GM23338 (cell line): ENCODE measurements at regions not wholly inside any gene's neighbourhood (a gene's known extent, or its start where the extent isn't known, plus 50 kb on each side); places are given as distances from the start of the nearest gene placed in this dataset.
A peak's percentile ranks its signal among the peaks of the same experiment; 100 is the strongest.

Experiments used
- ATAC-seq: fragments of 200-7000 bp; cut with Tn5 transposase; 3 replicates; pipeline ENCODE4 v1.9.1; 2020
- DNase-seq: peaks from one replicate; pipeline ENCODE4 v3.0.0-alpha.2; 2015; ENCODE audit warnings: low spot score
- H2AFZ ChIP-seq: fragments of 200-600 bp; sonication (generic); 2 replicates; pipeline ENCODE4 v1.8.0; 2016; ENCODE audit warnings: antibody characterized with exemption, mild to moderate bottlenecking, moderate library complexity
- H3F3A ChIP-seq: fragments of 200-600 bp; sonication (generic); replicated peaks from 2 replicates; pipeline ENCODE4 v1.8.0; 2017; ENCODE audit warnings: antibody characterized with exemption, mixed run types, low read depth
- H3K27ac ChIP-seq: fragments of 200-600 bp; sonication (generic); 2 replicates; pipeline ENCODE4 v1.6.1; 2016; ENCODE audit warnings: low read depth
- H3K27me3 ChIP-seq: fragments of 200-600 bp; sonication (generic); 2 replicates; pipeline ENCODE4 v1.8.0; 2016; ENCODE audit warnings: mild to moderate bottlenecking, mixed run types, moderate library complexity; ENCODE audit not compliant: insufficient read depth
- H3K36me3 ChIP-seq: fragments of 200-600 bp; sonication (generic); 2 replicates; pipeline ENCODE4 v1.8.0; 2016; ENCODE audit warnings: mild to moderate bottlenecking; ENCODE audit not compliant: insufficient read depth
- H3K4me1 ChIP-seq: fragments of 200-600 bp; sonication (generic); 2 replicates; pipeline ENCODE4 v1.8.0; 2016; ENCODE audit warnings: mild to moderate bottlenecking, moderate library complexity; ENCODE audit not compliant: insufficient read depth
- H3K4me2 ChIP-seq: fragments of 200-600 bp; sonication (generic); 2 replicates; pipeline ENCODE4 v1.7.1; 2017; ENCODE audit warnings: mixed run types
- H3K4me3 ChIP-seq: fragments of 200-600 bp; sonication (generic); 2 replicates; pipeline ENCODE4 v1.6.1; 2016; ENCODE audit warnings: mixed run types
- H3K79me2 ChIP-seq: fragments of 200-600 bp; sonication (generic); replicated peaks from 2 replicates; pipeline ENCODE4 v1.8.0; 2017; ENCODE audit warnings: mild to moderate bottlenecking; ENCODE audit not compliant: insufficient read depth
- H3K9me2 ChIP-seq: fragments of 200-600 bp; sonication (generic); 2 replicates; pipeline ENCODE4 v1.8.0; 2017; ENCODE audit not compliant: insufficient read depth
- H4K20me1 ChIP-seq: fragments of 200-600 bp; sonication (generic); replicated peaks from 2 replicates; pipeline ENCODE4 v1.8.0; 2017; ENCODE audit warnings: mild to moderate bottlenecking; ENCODE audit not compliant: insufficient read depth
- H3K27ac Mint-ChIP-seq: 2 replicates; pipeline ENCODE4 v1.8.0; 2020; ENCODE audit warnings: inconsistent platforms, mild to moderate bottlenecking, moderate library complexity, mixed read lengths
- H3K27me3 Mint-ChIP-seq: 3 replicates; pipeline ENCODE4 v1.8.0; 2022; ENCODE audit warnings: low read depth, mild to moderate bottlenecking, moderate library complexity, mixed read lengths, inconsistent platforms; ENCODE audit not compliant: insufficient read depth, poor library complexity
- H3K36me3 Mint-ChIP-seq: 3 replicates; pipeline ENCODE4 v1.8.0; 2021; ENCODE audit warnings: low read depth, mild to moderate bottlenecking, inconsistent platforms, moderate library complexity, mixed read lengths
- H3K4me1 Mint-ChIP-seq: 3 replicates; pipeline ENCODE4 v1.8.0; 2020; ENCODE audit warnings: mild to moderate bottlenecking, inconsistent platforms, mixed read lengths
- H3K4me3 Mint-ChIP-seq: 3 replicates; pipeline ENCODE4 v1.8.0; 2021; ENCODE audit warnings: moderate library complexity, mild to moderate bottlenecking, inconsistent platforms, mixed read lengths
- H3K9me3 Mint-ChIP-seq: 3 replicates; pipeline ENCODE4 v1.8.0; 2020; ENCODE audit warnings: moderate library complexity, mild to moderate bottlenecking, inconsistent platforms, mixed read lengths
- TF ChIP-seq, protein P1 (sequence below): fragments of 250-450 bp; sonication (Bioruptor Pico); IDR thresholded peaks from 2 replicates; pipeline ENCODE4 v1.5.0; 2020; ENCODE audit warnings: mild to moderate bottlenecking, moderate library complexity
- TF ChIP-seq, protein P2 (sequence below), 2 experiments: fragments of 200-600 bp in 1 of 2; sonication (generic) in 1 of 2; conservative IDR thresholded peaks; 2 replicates each; pipeline versions ENCODE4 v1.5.1 to v1.6.1; 2016 to 2017; ENCODE audit warnings: antibody characterized with exemption in 2 of 2, low read depth in 2 of 2, mild to moderate bottlenecking in 2 of 2, moderate library complexity in 1 of 2

GRCh38 chr14:76564471-76565422 lies 188.8 kb downstream of the ESRRB start:
- H3K4me3 Mint-ChIP-seq, result no peak overlapping the region
- Histone ChIP-seq H4K20me1 (no peaks in the 10 kb centered on the region), H3K4me2 (no peak overlapping the region), H3K36me3 (no peaks in the 10 kb centered on the region), H3K79me2 (no peaks in the 10 kb centered on the region), H3K9me2 (no peaks in the 10 kb centered on the region), H3K4me3 (no peak overlapping the region), H3K4me1 (no peaks in the 10 kb centered on the region), H3K27ac (no peak overlapping the region), H3K27me3 (no peaks in the 10 kb centered on the region), H3F3A (no peaks in the 10 kb centered on the region), H2AFZ (peak overlapping the region; percentile 72)
- H3K4me1 Mint-ChIP-seq, result peaks cover 3% of the 10 kb centered on the region; the same call in 2 of the 3 replicates
- H3K27ac Mint-ChIP-seq, result no peak overlapping the region; the same call in 1 of the 2 replicates
- ATAC-seq, result peak; percentile 80
- TF ChIP-seq, protein P1, sequence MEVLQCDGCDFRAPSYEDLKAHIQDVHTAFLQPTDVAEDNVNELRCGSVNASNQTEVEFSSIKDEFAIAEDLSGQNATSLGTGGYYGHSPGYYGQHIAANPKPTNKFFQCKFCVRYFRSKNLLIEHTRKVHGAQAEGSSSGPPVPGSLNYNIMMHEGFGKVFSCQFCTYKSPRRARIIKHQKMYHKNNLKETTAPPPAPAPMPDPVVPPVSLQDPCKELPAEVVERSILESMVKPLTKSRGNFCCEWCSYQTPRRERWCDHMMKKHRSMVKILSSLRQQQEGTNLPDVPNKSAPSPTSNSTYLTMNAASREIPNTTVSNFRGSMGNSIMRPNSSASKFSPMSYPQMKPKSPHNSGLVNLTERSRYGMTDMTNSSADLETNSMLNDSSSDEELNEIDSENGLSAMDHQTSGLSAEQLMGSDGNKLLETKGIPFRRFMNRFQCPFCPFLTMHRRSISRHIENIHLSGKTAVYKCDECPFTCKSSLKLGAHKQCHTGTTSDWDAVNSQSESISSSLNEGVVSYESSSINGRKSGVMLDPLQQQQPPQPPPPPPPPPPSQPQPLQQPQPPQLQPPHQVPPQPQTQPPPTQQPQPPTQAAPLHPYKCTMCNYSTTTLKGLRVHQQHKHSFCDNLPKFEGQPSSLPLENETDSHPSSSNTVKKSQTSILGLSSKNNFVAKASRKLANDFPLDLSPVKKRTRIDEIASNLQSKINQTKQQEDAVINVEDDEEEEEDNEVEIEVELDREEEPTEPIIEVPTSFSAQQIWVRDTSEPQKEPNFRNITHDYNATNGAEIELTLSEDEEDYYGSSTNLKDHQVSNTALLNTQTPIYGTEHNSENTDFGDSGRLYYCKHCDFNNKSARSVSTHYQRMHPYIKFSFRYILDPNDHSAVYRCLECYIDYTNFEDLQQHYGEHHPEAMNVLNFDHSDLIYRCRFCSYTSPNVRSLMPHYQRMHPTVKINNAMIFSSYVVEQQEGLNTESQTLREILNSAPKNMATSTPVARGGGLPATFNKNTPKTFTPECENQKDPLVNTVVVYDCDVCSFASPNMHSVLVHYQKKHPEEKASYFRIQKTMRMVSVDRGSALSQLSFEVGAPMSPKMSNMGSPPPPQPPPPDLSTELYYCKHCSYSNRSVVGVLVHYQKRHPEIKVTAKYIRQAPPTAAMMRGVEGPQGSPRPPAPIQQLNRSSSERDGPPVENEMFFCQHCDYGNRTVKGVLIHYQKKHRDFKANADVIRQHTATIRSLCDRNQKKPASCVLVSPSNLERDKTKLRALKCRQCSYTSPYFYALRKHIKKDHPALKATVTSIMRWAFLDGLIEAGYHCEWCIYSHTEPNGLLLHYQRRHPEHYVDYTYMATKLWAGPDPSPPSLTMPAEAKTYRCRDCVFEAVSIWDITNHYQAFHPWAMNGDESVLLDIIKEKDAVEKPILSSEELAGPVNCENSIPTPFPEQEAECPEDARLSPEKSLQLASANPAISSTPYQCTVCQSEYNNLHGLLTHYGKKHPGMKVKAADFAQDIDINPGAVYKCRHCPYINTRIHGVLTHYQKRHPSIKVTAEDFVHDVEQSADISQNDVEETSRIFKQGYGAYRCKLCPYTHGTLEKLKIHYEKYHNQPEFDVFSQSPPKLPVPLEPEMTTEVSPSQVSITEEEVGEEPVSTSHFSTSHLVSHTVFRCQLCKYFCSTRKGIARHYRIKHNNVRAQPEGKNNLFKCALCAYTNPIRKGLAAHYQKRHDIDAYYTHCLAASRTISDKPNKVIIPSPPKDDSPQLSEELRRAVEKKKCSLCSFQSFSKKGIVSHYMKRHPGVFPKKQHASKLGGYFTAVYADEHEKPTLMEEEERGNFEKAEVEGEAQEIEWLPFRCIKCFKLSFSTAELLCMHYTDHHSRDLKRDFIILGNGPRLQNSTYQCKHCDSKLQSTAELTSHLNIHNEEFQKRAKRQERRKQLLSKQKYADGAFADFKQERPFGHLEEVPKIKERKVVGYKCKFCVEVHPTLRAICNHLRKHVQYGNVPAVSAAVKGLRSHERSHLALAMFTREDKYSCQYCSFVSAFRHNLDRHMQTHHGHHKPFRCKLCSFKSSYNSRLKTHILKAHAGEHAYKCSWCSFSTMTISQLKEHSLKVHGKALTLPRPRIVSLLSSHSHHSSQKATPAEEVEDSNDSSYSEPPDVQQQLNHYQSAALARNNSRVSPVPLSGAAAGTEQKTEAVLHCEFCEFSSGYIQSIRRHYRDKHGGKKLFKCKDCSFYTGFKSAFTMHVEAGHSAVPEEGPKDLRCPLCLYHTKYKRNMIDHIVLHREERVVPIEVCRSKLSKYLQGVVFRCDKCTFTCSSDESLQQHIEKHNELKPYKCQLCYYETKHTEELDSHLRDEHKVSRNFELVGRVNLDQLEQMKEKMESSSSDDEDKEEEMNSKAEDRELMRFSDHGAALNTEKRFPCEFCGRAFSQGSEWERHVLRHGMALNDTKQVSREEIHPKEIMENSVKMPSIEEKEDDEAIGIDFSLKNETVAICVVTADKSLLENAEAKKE (CRISPR knock-in tag), result no peak
- TF ChIP-seq, protein P2, sequence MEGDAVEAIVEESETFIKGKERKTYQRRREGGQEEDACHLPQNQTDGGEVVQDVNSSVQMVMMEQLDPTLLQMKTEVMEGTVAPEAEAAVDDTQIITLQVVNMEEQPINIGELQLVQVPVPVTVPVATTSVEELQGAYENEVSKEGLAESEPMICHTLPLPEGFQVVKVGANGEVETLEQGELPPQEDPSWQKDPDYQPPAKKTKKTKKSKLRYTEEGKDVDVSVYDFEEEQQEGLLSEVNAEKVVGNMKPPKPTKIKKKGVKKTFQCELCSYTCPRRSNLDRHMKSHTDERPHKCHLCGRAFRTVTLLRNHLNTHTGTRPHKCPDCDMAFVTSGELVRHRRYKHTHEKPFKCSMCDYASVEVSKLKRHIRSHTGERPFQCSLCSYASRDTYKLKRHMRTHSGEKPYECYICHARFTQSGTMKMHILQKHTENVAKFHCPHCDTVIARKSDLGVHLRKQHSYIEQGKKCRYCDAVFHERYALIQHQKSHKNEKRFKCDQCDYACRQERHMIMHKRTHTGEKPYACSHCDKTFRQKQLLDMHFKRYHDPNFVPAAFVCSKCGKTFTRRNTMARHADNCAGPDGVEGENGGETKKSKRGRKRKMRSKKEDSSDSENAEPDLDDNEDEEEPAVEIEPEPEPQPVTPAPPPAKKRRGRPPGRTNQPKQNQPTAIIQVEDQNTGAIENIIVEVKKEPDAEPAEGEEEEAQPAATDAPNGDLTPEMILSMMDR (conservative IDR thresholded peaks at IDR 0.05; ENCODE audit: low read depth in 2 of 2), result peak; percentile 59 to 63
- H3K9me3 Mint-ChIP-seq, result no peaks in the 10 kb centered on the region; the same call in 2 of the 3 replicates
- H3K36me3 Mint-ChIP-seq, result no peaks in the 10 kb centered on the region
- DNase-seq, result peak; percentile 69
- H3K27me3 Mint-ChIP-seq, result peaks cover 6% of the 10 kb centered on the region
